GM10266 (cell line): ENCODE measurements at regions not wholly inside any gene's neighbourhood (a gene's known extent, or its start where the extent isn't known, plus 50 kb on each side); places are given as distances from the start of the nearest gene placed in this dataset.

Experiments
- DNase-seq: peaks from one replicate; pipeline ENCODE4 v3.0.0; 2012; ENCODE audit errors: extremely low spot score
- CTCF ChIP-seq: IDR thresholded peaks from 2 replicates; pipeline ENCODE4 v1.5.1; 2012; ENCODE audit warnings: mild to moderate bottlenecking, low read depth; ENCODE audit not compliant: control insufficient read depth, insufficient read depth; ENCODE audit errors: missing control alignments

- no peak for TF ChIP-seq CTCF
- DNase-seq: no peak
These were observed 869.6 kb upstream of the ADGRL2 start for GRCh38 chr1:80931178-80931577.

DNA sequence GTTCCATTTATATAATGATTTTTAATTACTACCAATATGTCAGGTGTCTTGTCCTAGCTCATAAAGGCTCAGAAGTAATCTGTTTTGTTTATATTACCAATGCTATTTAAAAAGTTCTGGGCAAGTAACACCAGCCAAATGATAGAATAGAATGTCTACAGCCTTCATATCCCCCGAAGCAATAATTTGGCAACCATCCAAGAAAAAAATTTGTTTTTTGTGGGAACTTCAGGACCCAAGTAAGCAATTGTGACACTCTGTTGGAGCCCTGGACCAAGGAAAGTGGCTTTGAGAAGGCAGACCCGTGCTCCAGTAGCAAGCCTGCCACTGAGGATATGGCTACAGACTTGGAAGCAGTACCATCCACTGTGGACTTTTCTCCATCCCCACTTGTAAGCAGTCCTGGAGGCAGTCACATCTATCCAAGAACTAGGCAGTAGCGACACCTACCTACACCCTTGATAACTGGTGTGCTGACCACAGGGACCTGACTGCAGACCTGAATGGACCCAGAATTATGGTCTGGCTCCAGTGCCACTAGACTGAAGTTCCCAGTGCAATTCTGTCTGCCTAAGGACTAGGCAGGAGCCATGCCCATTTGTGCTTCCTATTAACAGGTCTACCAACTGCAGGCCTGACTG, 870.7 kb upstream of the ADGRL2 start:
- no peak for DNase-seq
- TF ChIP-seq CTCF: no peak

- DNase-seq: no peak
- no peak for TF ChIP-seq CTCF
These were observed 874.2 kb upstream of the ADGRL2 start for GRCh38 chr1:80926531-80926930.

DNA sequence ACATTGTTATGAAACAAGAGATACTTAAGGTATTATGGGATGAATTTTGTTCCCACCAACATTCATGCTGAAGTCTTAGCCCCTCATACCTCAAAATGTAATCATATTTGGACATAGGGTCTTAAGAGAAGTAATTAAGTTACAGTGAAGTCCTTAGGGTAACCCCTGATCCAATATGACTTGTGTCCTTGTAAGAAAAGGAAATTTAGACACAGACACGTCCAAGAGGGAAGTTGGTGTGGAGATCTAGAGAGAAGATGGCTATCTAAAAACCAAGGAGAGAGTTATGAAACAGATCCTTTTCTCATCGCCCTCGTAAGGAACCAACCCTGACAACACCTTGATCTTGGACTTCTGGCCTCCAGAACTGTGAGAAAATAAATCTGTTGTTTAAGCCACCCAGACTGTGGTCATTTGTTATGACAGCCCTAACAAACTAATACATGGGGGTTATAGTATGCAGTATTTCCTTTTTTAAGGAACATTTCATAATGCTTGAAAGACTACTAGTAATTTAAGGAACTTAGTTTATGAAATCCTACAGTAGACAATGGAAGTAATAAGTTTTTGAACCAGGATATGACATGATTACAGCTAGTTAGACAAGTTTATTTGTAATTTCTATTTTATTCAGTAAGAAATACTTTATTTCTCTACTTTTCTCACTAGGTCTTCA, 875.5 kb upstream of the ADGRL2 start:
- no peak for DNase-seq
- TF ChIP-seq CTCF: no peak

- TF ChIP-seq CTCF: no peak
These were observed 876.4 kb upstream of the ADGRL2 start for GRCh38 chr1:80924290-80924689.

DNA sequence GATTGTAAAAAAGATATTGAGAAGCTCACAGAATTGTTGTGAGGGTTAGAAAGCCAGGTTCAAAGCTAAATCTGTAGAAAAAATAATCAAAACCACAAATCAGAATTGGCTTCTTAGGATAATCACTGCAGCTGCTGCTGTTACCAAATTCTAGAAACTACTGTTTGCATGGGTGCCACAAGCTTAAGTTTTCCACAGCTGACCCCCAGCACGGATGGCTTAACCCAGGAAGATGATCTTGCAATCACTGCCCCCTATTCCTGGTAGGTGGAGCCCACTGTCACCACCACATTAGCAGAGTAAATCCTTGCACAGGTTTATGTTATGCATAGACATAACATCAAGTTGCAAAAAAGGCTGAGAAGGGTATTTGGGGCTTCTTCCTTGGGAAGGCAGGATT, 877.8 kb upstream of the ADGRL2 start:
- DNase-seq: no peak
- TF ChIP-seq CTCF: no peak

More at GRCh38 chr1:80924290-80924689, 876.4 kb upstream of the ADGRL2 start:
- DNase-seq: no peak

DNA sequence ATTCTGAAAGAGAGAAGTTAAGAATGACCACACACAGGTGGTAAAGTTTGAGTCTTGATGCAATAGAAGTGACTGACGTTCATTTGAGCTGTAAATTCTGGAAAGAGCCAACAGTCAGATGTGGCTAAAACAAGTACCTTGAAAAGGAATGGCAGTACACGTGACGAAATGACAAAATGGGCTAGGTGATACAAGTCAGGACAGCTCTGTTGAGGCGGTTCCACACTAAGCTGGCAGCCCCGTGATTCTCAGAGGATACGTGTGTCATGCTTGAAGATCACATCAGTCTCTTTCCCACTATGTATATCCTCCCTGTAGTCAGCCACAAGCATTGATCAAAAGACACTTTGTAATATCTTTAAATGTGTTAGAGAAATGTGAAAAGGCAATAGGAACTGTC, 881.3 kb upstream of the ADGRL2 start:
- TF ChIP-seq CTCF: no peak
- DNase-seq: no peak
